NCI-H187 (cell line): ENCODE measurements at regions not wholly inside any gene's neighbourhood (a gene's known extent, or its start where the extent isn't known, plus 50 kb on each side); places are given as distances from the start of the nearest gene placed in this dataset.

Experiments
- DNase-seq, 2 experiments: peaks; one replicate each; lab custom pipeline; 2025; lab: John Stamatoyannopoulos, UW

DNA sequence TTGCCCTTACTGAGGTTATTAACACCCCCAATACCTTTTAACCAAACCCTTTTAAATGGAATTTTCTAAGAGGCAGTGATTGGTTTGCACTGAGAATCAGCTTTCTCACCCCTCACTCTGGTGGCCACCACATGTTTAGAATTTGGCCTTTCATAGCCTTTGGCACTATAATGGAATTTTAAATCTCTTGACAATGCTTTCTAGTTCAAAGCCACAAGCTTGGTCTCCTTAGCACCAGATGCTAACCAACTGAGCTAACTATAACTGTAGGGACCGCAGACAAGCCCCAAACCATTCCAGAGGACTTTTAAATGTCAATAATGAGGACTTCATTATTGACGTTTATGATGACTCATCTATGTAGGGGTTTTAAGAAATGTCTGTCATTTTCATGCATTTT lies 238.7 kb upstream of the SNX7 start:
- DNase-seq: no peak

DNA sequence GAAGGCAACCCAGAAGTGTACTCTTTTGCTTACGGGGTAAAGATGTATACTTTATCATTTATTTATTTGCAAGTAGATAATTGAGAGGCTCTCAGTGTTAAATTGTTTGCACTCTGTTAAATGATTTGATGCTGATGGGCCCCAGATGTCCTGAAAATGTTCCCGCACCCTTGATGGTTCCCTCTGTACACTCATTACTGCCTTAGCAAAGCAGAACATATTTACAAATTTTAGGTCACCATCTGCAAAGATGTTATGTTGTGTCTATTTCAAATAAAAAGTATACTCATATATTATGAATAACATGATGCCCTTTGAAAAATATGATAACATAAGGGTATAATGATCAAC lies 240.5 kb upstream of the SNX7 start:
- DNase-seq: no peak

DNA sequence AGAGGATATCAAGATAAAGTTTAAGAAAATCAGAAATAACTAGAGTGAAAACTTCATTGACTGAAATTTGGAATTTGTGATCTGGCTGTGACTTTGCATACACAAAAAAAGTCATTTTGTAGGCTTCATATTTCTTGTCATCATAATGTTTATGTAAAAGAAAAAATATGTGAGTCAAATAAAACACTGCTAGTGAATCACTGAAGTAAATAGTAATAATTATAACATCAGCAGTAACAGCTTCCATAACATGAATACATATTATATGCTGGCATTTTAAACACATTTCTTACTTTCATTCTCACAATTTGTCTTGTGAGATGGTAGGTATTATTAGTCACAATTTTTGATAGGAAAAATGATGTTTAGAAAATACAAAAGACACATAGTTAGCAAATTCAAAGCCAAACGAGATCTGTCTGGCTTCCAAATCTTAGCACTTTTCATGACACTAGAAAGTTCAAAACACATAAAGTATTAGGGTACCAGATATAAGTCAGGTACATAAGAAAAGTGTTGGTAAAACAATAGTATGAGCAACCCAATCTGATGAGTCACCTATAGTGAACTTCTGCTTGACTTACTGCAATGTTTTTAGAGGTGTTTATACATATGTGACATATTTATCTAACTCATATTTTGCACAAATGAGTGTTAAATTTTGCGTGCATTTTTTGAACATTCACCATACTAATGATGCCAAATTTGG lies 241.0 kb upstream of the SNX7 start:
- DNase-seq: no peak

DNA sequence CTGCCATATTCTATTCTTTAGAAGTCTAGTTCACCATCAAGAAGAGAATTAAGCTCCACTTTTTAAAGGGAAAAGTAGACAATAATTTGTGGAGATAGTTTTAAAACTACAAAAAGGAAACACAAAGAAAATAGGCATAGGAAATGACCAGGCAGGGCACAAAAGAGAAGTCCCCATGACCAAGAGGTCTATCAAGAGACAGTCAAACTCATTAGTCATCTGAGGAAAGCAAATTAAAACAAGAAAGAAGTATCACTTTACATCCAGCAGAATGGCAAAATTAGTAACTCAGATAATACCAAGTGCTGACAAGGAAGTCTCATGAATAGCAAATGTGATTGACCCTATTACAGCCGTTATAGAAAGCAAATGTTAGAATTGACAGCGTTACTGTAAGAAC lies 243.7 kb upstream of the SNX7 start:
- no peak for DNase-seq

DNA sequence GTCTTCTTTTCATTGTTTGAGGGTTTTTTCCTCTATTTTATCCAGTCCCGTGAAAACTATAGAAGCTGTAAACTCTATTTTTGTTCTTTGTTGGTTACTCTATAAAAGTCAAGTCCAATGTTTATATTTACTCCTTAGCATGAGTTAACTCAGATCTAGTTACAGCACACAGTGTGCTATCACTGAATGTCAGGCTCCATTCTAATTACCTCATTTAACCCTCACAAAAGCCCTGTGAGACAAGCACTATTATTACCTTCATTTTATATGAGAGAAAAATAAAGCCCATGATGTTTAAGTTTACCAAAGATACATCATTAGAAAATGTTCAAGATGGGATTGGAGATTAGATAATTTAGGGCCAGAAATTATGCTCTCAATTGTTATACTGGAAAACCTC lies 251.4 kb upstream of the SNX7 start:
- no peak for DNase-seq

DNA sequence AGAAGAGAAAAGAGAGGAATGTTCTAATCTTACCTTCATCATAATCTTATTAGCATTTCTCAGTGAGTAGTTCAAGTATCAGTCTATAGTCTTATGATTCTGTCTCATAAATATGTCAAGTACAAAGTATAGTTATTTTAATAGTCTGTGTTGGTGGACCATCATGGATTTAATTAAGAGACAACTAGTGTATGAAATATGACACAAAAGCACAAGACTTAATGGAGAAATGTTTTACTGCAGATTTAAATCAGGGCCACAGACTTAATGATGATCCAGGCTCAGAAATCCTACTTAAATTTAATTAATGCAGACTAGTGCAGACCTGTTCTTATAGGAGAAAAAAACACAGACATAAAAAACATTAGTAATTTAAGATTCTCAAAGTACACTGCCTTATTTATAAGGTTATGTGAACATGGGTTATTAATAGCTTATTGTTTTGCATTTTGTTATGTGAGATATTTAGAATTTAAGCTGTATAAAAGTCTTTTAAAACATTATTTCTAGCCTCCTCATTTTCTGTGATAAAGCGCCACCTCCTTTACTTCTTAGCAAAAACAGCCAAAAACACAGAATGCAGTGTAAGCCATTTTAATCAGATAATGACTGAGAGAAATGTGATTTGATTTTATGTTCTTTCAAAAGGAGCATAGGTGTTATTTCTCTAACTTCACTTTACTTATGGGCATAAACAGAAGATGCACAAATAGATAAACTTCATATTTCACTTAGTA lies 255.0 kb upstream of the SNX7 start:
- DNase-seq: no peak

DNA sequence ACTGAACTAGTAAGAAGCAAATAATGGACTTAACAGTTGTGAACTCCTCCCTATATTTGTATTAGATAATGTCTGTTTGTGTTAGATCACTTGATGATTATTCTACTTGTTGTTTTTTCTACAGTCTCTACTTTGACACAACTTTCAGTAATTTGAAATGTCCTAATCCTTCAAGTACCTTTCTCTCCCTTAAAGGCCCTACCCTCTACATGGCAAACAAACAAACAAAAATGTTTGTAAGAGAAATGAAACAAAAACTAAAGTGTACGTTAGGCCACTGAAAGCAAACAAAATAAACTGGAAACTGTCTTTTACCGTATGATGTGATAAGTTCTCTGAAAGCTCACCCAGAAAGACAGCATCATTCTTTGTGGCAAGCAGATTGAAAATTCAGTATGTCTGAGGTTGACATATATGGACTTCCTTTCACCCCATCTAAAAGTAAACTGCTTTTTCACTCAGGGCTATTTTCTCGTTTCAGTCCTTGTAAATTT lies 255.9 kb upstream of the SNX7 start:
- no peak for DNase-seq

DNA sequence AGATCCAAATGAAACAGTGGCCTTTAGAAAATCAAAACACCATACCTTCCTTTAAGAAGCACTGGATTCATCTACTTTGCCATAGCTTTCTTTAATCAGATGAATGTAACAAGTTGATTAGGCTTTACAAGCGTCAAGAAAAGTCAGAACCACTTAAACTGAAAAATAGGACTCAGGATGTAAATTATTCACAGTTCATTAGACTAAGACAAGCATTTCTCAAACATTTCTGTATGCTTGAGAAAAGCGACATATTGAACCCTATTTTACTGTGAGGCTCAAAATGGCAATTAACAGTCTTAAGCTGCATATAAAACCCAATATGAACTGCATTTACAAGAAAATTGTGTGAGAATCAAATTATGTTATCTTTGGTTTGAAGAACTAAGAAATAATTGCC lies 256.7 kb upstream of the SNX7 start:
- no peak for DNase-seq

DNA sequence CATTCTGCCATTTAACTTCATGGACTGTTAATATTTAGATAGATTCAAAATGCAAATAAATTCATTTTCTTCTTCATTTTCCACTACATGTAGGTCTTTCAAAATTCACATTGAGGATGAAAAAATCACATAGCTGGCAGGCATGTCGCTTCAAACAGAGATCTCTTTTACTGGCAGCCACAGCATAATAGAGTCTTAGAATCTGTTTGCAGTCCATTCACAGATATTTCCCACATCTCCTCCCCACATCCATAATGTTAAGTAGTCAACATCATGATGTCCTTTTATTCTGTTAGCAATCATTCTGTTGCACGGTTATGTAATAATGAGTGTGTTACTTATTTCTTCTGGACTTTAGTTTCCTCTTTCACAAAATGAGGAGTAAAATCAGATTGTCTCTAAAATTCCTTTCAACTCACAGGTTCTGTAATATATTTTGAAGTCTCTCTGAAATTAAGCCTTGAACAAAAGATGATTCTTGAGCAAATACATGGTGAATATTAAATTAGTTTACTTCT lies 257.5 kb upstream of the SNX7 start:
- no peak for DNase-seq

DNA sequence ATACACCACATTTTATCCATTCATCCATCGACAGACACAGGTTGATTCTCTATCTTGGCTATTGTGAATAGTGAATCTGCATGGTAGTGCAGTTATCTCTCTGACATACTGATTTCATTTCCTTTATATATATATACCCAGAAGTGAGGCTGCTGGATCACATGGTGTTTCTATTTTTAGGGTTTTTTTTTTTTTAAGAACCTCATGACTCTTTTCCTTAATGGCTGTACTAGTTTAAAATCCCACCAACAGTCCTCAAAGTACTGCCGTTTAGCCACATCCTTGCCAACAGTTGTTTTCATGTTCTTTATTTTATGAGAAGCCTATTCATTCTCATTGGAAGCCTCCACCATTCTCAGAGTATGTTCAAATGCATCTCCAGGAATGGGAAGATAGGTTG lies 258.7 kb upstream of the SNX7 start:
- no peak for DNase-seq

DNA sequence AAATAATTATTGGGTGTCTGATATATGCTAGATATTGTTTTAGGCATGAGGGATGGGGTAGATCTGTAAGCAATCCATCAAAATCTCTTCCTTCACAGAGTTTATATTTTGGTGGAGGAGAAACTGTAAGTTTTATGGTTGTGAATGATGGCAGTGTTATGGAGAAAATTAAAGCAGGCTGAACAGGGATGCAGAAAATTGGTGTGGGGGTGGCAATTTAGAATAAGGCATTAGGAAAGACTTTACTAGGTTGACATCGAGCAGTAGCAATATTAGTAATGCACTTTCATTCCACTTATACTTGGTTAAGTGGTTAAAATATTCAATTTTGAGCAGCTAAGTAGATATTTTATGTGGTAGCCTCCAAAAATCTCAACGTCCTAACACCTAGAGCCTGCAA lies 261.1 kb upstream of the SNX7 start:
- no peak for DNase-seq

DNA sequence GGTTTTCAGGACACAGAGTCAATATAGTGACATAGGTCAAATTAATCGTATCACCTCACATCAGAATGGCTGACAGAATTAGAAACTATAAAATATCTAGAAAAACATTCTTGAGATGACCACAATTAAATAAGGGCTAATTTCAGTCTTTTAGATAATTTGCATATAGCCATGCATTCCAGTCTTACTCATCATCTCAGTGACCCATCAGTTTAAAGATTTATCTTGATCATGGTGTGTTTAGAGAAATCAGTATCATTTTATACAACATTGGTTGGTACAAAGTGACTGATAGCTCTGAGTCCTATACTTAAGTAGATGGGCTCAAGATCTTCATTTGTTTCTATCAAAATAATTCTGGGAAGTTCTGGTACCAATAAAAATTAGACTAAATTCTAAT lies 262.3 kb upstream of the SNX7 start:
- DNase-seq: no peak

DNA sequence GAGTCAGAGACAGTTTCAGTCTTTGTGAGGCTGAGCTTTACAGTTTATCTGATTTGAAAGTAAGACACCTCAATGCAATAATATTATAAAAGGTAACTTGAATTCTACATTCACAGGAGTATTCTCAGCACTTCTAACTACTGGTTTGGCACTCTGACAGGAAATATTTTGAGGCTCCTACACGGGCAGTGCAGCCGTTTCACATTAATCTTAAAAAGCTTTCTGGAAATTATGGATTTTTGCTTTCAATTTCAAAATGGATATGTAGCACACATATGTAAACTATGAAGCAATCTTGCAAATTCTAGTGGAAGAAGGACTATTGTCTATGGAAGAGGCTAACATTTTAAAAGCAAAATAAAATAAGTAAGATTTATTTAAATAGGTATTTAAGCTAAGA lies 262.9 kb upstream of the SNX7 start:
- DNase-seq: no peak

DNA sequence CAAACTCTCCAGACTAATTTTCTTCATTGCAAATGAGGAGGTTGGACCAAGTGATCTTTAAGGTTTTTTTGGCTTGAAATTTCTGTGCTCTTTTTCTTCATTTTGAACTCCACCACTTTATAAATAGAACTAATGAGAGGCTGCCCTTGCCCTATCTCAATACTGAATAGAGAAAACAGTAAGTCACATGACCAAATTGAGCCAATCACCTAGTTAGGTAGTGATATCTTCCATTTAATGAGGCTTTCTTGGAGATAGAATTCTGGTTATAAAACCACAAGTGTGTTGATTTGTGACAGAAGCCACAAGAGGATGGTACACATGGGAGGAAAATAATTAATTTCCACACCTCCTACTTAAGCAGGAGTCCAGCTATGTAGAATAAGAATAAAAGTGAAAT lies 263.4 kb upstream of the SNX7 start:
- no peak for DNase-seq

DNA sequence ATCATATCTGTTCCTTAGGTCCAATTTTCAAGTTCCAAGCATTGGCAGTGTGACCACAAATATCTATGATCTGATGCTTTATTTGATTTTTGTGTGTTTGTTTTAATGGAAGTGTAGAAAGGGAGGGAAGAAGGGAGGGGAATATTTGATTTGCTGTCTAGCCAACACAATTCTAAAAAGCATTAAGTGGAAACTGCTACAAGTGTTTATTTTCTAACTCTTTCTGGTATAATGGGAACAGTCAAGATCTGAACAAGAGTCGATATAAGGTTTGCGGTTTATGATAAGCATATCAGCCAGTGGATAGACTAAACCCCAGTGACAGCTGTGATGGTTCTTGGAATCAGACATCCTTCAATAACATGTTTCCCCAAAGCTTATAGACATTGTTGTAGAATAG lies 267.8 kb upstream of the SNX7 start:
- no peak for DNase-seq

DNA sequence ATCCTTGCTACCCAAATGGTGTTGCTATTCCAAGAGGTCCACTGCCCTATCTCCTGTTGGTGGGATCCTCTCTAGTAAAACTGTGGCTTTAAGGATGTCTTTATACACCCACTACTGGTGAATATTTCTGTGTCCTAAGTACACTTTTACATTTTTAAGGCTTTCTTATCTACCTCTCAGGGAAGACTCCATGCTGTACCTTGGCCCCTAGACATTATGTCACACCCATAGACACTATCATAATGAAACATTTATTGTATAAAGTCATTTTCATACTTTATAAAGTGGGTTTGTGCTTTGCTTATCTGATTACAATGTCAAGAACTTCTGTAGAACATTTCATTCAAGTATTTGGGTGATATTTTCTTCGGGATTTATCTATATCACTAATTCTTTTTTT lies 270.3 kb upstream of the SNX7 start:
- DNase-seq: no peak

DNA sequence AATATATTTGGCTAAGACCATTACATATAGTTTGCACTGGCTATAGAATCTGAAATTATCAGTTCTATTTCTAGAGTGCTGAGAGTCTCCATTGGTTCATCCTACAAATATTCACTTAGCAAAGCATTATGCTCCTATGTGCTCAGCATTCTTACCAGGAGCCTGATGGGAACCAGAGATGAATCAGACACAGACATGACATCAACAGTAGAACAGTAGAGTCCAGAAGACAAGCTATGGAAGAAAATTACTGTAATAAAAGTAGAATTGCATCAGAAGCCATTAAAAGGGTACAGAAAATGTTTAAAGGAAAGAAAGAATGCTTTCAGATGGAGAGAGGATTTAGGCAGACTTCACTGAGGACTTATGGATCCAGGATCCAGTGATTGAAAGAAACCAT lies 271.7 kb upstream of the SNX7 start:
- DNase-seq: no peak

DNA sequence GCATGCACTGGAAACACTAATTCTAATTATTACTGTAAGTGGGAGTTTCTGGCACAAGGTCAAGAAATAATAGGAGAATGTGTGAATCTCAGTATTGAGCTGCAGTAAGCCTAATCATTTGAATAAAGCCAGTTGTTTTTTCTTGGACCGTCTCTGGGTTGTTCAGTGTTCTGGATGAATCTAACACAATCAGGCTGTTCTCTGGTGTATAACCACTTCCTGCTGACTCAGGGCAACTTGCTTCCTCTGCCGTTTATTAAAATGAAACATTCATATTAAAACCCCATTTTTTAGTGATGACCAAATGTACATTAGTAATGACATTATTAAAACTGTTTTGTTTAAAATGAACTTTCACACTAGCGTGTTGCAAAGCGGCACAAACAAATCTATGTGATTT lies 273.1 kb upstream of the SNX7 start:
- no peak for DNase-seq

DNA sequence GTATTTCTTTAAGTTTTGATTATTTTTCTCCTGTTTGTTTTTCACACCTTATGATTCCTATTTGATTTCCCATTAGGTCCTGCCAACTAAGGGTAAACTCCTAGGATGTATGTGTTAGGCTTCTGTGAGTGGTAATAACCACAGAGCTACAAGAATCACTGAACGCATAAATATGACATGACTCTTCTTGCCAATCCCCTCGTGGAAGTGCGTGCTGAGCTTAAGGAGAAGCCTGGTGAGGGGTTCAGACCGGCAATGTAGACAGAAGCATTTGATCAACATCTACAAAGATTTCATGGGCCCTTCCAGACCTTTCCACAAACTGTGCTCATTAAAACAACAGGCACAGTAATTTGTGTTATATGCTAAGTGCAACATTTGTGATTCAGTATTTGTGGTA lies 273.8 kb upstream of the SNX7 start:
- DNase-seq: no peak

DNA sequence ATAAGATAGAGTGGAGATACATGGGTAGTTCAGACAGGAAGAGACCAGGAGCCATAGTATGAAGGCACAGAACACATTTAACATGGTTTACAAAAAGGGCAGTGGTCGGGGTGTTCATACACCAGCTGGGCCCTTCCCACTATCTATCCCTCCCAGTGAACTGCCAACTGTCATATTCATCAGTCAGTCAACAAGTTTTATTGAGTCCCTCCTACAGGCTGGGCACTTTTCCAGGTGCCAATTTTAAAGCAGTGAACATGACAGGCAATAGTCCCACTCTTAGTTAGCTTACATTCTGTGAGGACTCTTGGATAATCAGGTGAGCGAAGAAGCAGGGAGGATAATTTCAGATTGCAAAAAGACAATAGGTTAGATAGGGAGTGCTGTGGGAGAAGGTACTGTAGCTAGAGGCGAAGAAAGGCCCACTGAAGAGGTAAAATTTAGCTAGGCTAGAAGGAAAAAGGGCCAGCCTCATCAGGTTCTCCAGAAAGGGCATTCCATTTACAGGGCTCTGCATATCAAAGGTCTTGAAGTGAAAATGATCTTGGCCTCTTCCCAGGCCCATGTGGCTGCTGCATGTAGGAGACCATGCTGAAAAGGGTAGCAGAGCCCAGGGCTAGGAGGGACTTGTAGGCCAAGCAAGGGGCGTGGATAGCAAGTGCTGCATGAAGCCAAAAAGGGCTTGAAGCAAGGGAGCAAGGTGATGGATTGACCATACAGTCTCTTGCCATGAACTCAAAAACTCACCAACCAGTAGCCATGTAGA lies 274.7 kb upstream of the SNX7 start:
- no peak for DNase-seq

DNA sequence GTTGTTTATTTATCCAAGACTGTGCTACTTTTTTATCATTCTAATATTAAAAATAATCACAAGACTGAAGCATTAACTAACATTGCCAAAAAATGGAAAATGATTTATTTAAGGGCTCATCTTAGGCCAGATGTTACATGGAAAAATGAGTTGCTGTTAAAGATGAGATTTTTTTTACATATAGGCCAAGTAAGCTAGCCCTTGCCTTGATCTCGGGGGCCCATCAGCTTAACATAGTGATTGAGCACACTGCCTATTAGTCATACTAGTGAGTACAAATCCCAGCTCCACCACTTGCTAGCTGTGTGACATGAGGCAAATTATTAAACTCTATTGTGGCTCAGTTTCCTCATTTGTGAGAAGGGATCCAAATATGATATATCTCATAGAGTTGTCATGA lies 275.9 kb upstream of the SNX7 start:
- no peak for DNase-seq

DNA sequence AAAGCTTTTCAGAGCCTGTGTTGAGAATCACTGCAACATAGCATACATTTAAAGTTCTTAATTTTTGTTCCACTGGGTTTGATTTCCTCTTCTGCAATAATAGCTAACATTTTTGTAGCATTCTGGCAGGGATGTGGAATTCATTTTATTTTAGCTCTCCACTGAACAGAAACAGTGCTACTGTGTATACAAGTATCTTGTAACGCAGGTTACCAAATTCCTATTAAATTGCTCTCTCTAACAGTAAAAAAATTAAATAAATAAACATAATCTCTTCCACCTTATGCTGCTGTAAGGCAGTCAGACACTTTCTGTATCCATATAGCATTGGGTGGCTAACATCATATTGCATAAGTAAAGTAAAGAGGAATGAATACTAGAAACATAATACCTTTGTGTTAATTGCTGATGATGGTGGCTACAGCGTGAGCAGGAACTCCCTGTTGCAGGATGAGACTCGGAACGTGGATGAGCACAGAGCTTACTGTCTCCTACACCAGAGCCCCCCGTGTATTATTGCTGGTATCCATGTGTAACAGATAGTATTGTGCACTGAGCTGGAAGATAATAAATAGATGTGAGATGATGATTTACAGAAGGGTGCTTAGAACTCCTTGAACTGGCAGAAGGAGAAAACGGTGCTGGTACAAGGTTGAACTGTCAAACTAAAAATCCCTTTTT lies 276.9 kb upstream of the SNX7 start:
- no peak for DNase-seq
